ENCODE measurements at regions not wholly inside any gene's neighbourhood (a gene's known extent, or its start where the extent isn't known, plus 50 kb on each side); places are given as distances from the start of the nearest gene placed in this dataset.

DNA sequence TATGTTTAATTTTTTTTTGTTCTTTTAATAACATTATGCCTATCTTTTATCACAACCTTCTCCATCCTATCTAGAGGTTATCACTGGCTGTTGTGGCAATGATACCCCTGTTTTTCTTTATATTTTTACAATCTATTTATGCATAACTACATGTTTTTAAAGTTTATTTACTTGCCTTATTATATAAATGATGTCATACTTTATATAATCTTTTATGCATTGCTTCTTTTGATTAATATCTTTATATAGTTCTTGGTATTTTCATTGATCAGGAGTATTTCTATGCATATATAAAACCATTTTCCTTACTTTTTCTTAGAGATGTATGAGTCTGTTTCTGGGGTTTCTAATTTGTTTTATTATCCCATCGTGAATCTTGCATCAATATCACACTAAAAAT lies 719.8 kb upstream of the RAG2 start:
- TF ChIP-seq EZH2 (IDR thresholded peaks at IDR 0.05; ENCODE audit: insufficient read depth, poor library complexity, severe bottlenecking) = no peak
- TF ChIP-seq EZH2phosphoT487 (IDR thresholded peaks at IDR 0.05; ENCODE audit: insufficient read depth, low read depth) = no peak

Measured in GM23248 (cell line).